ENCODE measurements at regions not wholly inside any gene's neighbourhood (a gene's known extent, or its start where the extent isn't known, plus 50 kb on each side); places are given as distances from the start of the nearest gene placed in this dataset.

DNA sequence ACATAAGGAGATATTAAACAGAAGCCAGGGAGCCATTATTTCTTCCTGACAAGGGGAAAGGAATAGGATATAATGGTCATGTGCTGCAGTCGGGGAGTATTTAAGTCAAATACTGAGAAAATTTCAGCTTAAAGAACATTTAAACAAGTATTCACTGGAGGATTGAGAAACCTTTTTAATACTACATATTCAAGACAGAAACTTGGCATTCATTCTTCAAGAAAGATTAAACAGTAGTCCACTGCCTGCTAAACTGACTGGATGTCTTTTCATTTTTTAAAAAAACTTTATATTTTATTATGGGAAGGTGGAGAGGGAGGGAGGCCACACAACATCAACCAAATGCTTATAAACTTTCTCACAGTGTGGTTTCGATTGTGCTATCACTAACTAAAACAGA, 107.4 kb upstream of the CBLB start:
- TF ChIP-seq, protein P1, sequence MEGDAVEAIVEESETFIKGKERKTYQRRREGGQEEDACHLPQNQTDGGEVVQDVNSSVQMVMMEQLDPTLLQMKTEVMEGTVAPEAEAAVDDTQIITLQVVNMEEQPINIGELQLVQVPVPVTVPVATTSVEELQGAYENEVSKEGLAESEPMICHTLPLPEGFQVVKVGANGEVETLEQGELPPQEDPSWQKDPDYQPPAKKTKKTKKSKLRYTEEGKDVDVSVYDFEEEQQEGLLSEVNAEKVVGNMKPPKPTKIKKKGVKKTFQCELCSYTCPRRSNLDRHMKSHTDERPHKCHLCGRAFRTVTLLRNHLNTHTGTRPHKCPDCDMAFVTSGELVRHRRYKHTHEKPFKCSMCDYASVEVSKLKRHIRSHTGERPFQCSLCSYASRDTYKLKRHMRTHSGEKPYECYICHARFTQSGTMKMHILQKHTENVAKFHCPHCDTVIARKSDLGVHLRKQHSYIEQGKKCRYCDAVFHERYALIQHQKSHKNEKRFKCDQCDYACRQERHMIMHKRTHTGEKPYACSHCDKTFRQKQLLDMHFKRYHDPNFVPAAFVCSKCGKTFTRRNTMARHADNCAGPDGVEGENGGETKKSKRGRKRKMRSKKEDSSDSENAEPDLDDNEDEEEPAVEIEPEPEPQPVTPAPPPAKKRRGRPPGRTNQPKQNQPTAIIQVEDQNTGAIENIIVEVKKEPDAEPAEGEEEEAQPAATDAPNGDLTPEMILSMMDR (IDR thresholded peaks at IDR 0.05): no peak
- TF ChIP-seq EP300 (IDR thresholded peaks at IDR 0.05; ENCODE audit: low read depth) (no peak), POLR2A (IDR thresholded peaks at IDR 0.05) (no peak)

Measured in transverse colon (tissue), 3 donors.